GM23338 (cell line): ENCODE measurements at regions not wholly inside any gene's neighbourhood (a gene's known extent, or its start where the extent isn't known, plus 50 kb on each side); places are given as distances from the start of the nearest gene placed in this dataset.

Experiments
- CREB1 ChIP-seq: fragments of 250-450 bp; sonication (Bioruptor Pico); IDR thresholded peaks from 2 replicates; pipeline ENCODE4 v1.5.0; 2020; ENCODE audit warnings: low read depth, mild to moderate bottlenecking, moderate library complexity
- EZH2 ChIP-seq: fragments of 200-600 bp; sonication (generic); IDR thresholded peaks from one replicate; pipeline ENCODE4 v1.8.0; 2017; ENCODE audit warnings: antibody characterized with exemption, mild to moderate bottlenecking, low read depth; ENCODE audit not compliant: unreplicated experiment
- EZH2phosphoT487 ChIP-seq: fragments of 200-600 bp; sonication (generic); IDR thresholded peaks from one replicate; pipeline ENCODE4 v1.8.1; 2018; ENCODE audit warnings: antibody characterized with exemption; ENCODE audit not compliant: unreplicated experiment
- JUNB ChIP-seq: IDR thresholded peaks from one replicate; pipeline ENCODE4 v1.6.1; 2016; ENCODE audit warnings: antibody characterized with exemption; ENCODE audit not compliant: unreplicated experiment
- NANOG ChIP-seq: IDR thresholded peaks from 2 replicates; pipeline ENCODE4 v1.6.1; 2016; ENCODE audit warnings: antibody characterized with exemption, borderline replicate concordance
- POLR2AphosphoS5 ChIP-seq: IDR thresholded peaks from 2 replicates; pipeline ENCODE4 v1.6.1; 2016; ENCODE audit warnings: antibody characterized with exemption, low read depth
- STAT1 ChIP-seq: IDR thresholded peaks from one replicate; pipeline ENCODE4 v1.6.1; 2016; ENCODE audit warnings: antibody characterized with exemption; ENCODE audit not compliant: unreplicated experiment
- ZNF114 ChIP-seq: fragments of 250-450 bp; sonication (Bioruptor Pico); IDR thresholded peaks from 2 replicates; pipeline ENCODE4 v1.5.0; 2020; ENCODE audit warnings: mild to moderate bottlenecking, moderate library complexity
- ZNF331 ChIP-seq: fragments of 250-450 bp; sonication (Bioruptor Pico); IDR thresholded peaks from 2 replicates; pipeline ENCODE4 v1.5.0; 2020; ENCODE audit warnings: low read depth, mild to moderate bottlenecking, moderate library complexity
- TF ChIP-seq, protein P1 (sequence below), 2 experiments: fragments of 200-600 bp in 1 of 2; sonication (generic) in 1 of 2; conservative IDR thresholded peaks; 2 replicates each; pipeline versions ENCODE4 v1.5.1 to v1.6.1; 2016 to 2017; ENCODE audit warnings: antibody characterized with exemption in 2 of 2, low read depth in 2 of 2, mild to moderate bottlenecking in 2 of 2, moderate library complexity in 1 of 2
- TF ChIP-seq, protein P2 (sequence below): IDR thresholded peaks from one replicate; pipeline ENCODE4 v1.6.1; 2018; ENCODE audit warnings: antibody characterized with exemption; ENCODE audit not compliant: unreplicated experiment

GRCh38 chr3:152128356-152128755 lies 140.4 kb upstream of the MBNL1 start:
- TF ChIP-seq, protein P1, sequence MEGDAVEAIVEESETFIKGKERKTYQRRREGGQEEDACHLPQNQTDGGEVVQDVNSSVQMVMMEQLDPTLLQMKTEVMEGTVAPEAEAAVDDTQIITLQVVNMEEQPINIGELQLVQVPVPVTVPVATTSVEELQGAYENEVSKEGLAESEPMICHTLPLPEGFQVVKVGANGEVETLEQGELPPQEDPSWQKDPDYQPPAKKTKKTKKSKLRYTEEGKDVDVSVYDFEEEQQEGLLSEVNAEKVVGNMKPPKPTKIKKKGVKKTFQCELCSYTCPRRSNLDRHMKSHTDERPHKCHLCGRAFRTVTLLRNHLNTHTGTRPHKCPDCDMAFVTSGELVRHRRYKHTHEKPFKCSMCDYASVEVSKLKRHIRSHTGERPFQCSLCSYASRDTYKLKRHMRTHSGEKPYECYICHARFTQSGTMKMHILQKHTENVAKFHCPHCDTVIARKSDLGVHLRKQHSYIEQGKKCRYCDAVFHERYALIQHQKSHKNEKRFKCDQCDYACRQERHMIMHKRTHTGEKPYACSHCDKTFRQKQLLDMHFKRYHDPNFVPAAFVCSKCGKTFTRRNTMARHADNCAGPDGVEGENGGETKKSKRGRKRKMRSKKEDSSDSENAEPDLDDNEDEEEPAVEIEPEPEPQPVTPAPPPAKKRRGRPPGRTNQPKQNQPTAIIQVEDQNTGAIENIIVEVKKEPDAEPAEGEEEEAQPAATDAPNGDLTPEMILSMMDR (conservative IDR thresholded peaks at IDR 0.05; ENCODE audit: low read depth in 2 of 2) = no peak
- no peak for TF ChIP-seq POLR2AphosphoS5
- TF ChIP-seq EZH2 = no peak
- no peak for TF ChIP-seq EZH2phosphoT487
- TF ChIP-seq, protein P2, sequence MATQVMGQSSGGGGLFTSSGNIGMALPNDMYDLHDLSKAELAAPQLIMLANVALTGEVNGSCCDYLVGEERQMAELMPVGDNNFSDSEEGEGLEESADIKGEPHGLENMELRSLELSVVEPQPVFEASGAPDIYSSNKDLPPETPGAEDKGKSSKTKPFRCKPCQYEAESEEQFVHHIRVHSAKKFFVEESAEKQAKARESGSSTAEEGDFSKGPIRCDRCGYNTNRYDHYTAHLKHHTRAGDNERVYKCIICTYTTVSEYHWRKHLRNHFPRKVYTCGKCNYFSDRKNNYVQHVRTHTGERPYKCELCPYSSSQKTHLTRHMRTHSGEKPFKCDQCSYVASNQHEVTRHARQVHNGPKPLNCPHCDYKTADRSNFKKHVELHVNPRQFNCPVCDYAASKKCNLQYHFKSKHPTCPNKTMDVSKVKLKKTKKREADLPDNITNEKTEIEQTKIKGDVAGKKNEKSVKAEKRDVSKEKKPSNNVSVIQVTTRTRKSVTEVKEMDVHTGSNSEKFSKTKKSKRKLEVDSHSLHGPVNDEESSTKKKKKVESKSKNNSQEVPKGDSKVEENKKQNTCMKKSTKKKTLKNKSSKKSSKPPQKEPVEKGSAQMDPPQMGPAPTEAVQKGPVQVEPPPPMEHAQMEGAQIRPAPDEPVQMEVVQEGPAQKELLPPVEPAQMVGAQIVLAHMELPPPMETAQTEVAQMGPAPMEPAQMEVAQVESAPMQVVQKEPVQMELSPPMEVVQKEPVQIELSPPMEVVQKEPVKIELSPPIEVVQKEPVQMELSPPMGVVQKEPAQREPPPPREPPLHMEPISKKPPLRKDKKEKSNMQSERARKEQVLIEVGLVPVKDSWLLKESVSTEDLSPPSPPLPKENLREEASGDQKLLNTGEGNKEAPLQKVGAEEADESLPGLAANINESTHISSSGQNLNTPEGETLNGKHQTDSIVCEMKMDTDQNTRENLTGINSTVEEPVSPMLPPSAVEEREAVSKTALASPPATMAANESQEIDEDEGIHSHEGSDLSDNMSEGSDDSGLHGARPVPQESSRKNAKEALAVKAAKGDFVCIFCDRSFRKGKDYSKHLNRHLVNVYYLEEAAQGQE = no peak
- TF ChIP-seq CREB1 (CRISPR knock-in tag) = no peak
- no peak for TF ChIP-seq STAT1
- no peak for TF ChIP-seq NANOG
- TF ChIP-seq ZNF331 (CRISPR knock-in tag) = no peak
- no peak for TF ChIP-seq JUNB
- no peak for TF ChIP-seq ZNF114 (CRISPR knock-in tag)
